ENCODE measurements at regions not wholly inside any gene's neighbourhood (a gene's known extent, or its start where the extent isn't known, plus 50 kb on each side); places are given as distances from the start of the nearest gene placed in this dataset.
"Not testable (repeated sequence)": the region's sequence is repeated elsewhere in the genome, so short reads cannot be mapped to it uniquely, and the experiment has no call there.

- TF ChIP-seq EZH2 (IDR thresholded peaks at IDR 0.05; ENCODE audit: borderline replicate concordance, low read depth, low read length, poor library complexity, severe bottlenecking) (no peak), CTCF (conservative IDR thresholded peaks at IDR 0.05; ENCODE audit: low read depth, low read length) (no peak)
- H3K9me3 ChIP-seq (ENCODE audit: low read depth, low read length, poor library complexity, severe bottlenecking), result no peaks in the 10 kb centered on the region
- ChIA-PET POLR2A (ENCODE audit: low non-redundant PET) (no interaction called here), CTCF (no interaction called here)
- no peaks in the 10 kb centered on the region for H3K36me3 ChIP-seq (ENCODE audit: insufficient read depth, low read length, poor library complexity, severe bottlenecking)
- H3K27ac ChIP-seq (ENCODE audit: low read depth, low read length, poor library complexity, severe bottlenecking), result no peak overlapping the region
- peaks cover 44% of the 10 kb centered on the region for H3K27me3 ChIP-seq (replicated peaks; ENCODE audit: insufficient read depth, low read depth, low read length, poor library complexity)
- intact Hi-C loops (cut with micrococcal nuclease; ENCODE audit: unreplicated experiment), result no loop called here
- H3K4me3 ChIP-seq (ENCODE audit: low read depth, low read length, poor library complexity, severe bottlenecking), result no peak overlapping the region
- no peak for DNase-seq (ENCODE audit: low spot score)
- no TSS peak for BruUV-seq (replicated peaks)
- no peaks in the 10 kb centered on the region for H3K4me1 ChIP-seq (ENCODE audit: insufficient read depth, low read length, poor library complexity, severe bottlenecking)
These were observed 419.8 kb upstream of the NFIA start for GRCh38 chr1:60662486-60663044.

- ChIA-PET CTCF (no interaction called here), POLR2A (ENCODE audit: low non-redundant PET) (no interaction called here)
- H3K27me3 ChIP-seq (replicated peaks; ENCODE audit: insufficient read depth, low read depth, low read length, poor library complexity), result peaks cover 69% of the 10 kb centered on the region
- intact Hi-C loops (cut with micrococcal nuclease; ENCODE audit: unreplicated experiment), result no loop called here
- no peak overlapping the region for H3K27ac ChIP-seq (ENCODE audit: low read depth, low read length, poor library complexity, severe bottlenecking)
- TF ChIP-seq EZH2 (IDR thresholded peaks at IDR 0.05; ENCODE audit: borderline replicate concordance, low read depth, low read length, poor library complexity, severe bottlenecking) (no peak), CTCF (conservative IDR thresholded peaks at IDR 0.05; ENCODE audit: low read depth, low read length) (no peak)
- no peaks in the 10 kb centered on the region for H3K9me3 ChIP-seq (ENCODE audit: low read depth, low read length, poor library complexity, severe bottlenecking)
- no peaks in the 10 kb centered on the region for H3K4me1 ChIP-seq (ENCODE audit: insufficient read depth, low read length, poor library complexity, severe bottlenecking)
- H3K36me3 ChIP-seq (ENCODE audit: insufficient read depth, low read length, poor library complexity, severe bottlenecking), result no peaks in the 10 kb centered on the region
- no peak for DNase-seq (ENCODE audit: low spot score)
- BruUV-seq (replicated peaks), result no TSS peak
- H3K4me3 ChIP-seq (ENCODE audit: low read depth, low read length, poor library complexity, severe bottlenecking), result no peak overlapping the region
These were observed 424.4 kb upstream of the NFIA start for GRCh38 chr1:60657926-60658325.

- no peaks in the 10 kb centered on the region for H3K36me3 ChIP-seq (ENCODE audit: insufficient read depth, low read length, poor library complexity, severe bottlenecking)
- H3K4me3 ChIP-seq (ENCODE audit: low read depth, low read length, poor library complexity, severe bottlenecking), result no peak overlapping the region
- BruUV-seq (replicated peaks), result no TSS peak
- no peak for DNase-seq (ENCODE audit: low spot score)
- ChIA-PET POLR2A (ENCODE audit: low non-redundant PET) (no interaction called here), CTCF (no interaction called here)
- peaks cover 56% of the 10 kb centered on the region for H3K27me3 ChIP-seq (replicated peaks; ENCODE audit: insufficient read depth, low read depth, low read length, poor library complexity)
- H3K27ac ChIP-seq (ENCODE audit: low read depth, low read length, poor library complexity, severe bottlenecking), result no peak overlapping the region
- H3K4me1 ChIP-seq (ENCODE audit: insufficient read depth, low read length, poor library complexity, severe bottlenecking), result no peaks in the 10 kb centered on the region
- intact Hi-C loops (cut with micrococcal nuclease; ENCODE audit: unreplicated experiment), result no loop called here
- TF ChIP-seq EZH2 (IDR thresholded peaks at IDR 0.05; ENCODE audit: borderline replicate concordance, low read depth, low read length, poor library complexity, severe bottlenecking) (no peak), CTCF (conservative IDR thresholded peaks at IDR 0.05; ENCODE audit: low read depth, low read length) (no peak)
- no peaks in the 10 kb centered on the region for H3K9me3 ChIP-seq (ENCODE audit: low read depth, low read length, poor library complexity, severe bottlenecking)
These were observed 426.5 kb upstream of the NFIA start for GRCh38 chr1:60655679-60656355.

GRCh38 chr1:60640033-60640551 lies 442.3 kb upstream of the NFIA start:
- H3K36me3 ChIP-seq (ENCODE audit: insufficient read depth, low read length, poor library complexity, severe bottlenecking); BruUV-seq (replicated peaks); CTCF ChIA-PET; intact Hi-C loops (cut with micrococcal nuclease; ENCODE audit: unreplicated experiment); H3K4me3 ChIP-seq (ENCODE audit: low read depth, low read length, poor library complexity, severe bottlenecking); POLR2A ChIA-PET (ENCODE audit: low non-redundant PET); H3K9me3 ChIP-seq (ENCODE audit: low read depth, low read length, poor library complexity, severe bottlenecking); DNase-seq (ENCODE audit: low spot score); H3K4me1 ChIP-seq (ENCODE audit: insufficient read depth, low read length, poor library complexity, severe bottlenecking); H3K27ac ChIP-seq (ENCODE audit: low read depth, low read length, poor library complexity, severe bottlenecking): not testable (repeated sequence)
- H3K27me3 ChIP-seq (replicated peaks; ENCODE audit: insufficient read depth, low read depth, low read length, poor library complexity), result peaks cover 36% of the 10 kb centered on the region

Measured in A673 (cell line).